Gastroesophageal sphincter (tissue), 4 donors: ENCODE measurements at regions not wholly inside any gene's neighbourhood (a gene's known extent, or its start where the extent isn't known, plus 50 kb on each side); places are given as distances from the start of the nearest gene placed in this dataset.
A peak's percentile ranks its signal among the peaks of the same experiment; 100 is the strongest.

ENCODE experiments used
- ATAC-seq: fragments of 150-250 bp; one replicate; pipeline ENCODE4 v1.9.1; 2016; ENCODE audit warnings: mild to moderate bottlenecking, moderate library complexity
- H3K27ac ChIP-seq, 4 donors: fragments of 200-600 bp; sonication (generic) in 3 of 4; 1 replicate in 3 of 4; 2 replicates in 1 of 4; pipeline ENCODE4 v1.5.1; 2016 to 2019
- H3K27me3 ChIP-seq: fragments of 200-600 bp; sonication (generic); one replicate; pipeline ENCODE4 v1.5.1; 2019
- H3K36me3 ChIP-seq, 2 donors: fragments of 200-600 bp; sonication (generic); one replicate each; pipeline ENCODE4 v1.5.1; 2019; ENCODE audit warnings: control low read depth in 1 of 2
- H3K4me1 ChIP-seq, 3 donors: fragments of 200-600 bp; sonication (generic); 1 replicate in 2 of 3; 2 replicates in 1 of 3; pipeline ENCODE4 v1.5.1; 2016 to 2019; ENCODE audit warnings: control low read depth in 2 of 3
- H3K4me3 ChIP-seq, 2 donors: fragments of 200-600 bp; sonication (generic); one replicate each; pipeline ENCODE4 v1.5.1; 2019; ENCODE audit warnings: mild to moderate bottlenecking in 1 of 2, moderate library complexity in 1 of 2
- H3K9me3 ChIP-seq, 3 donors: fragments of 200-600 bp; sonication (generic); one replicate each; pipeline ENCODE4 v1.5.1; 2017 to 2019; ENCODE audit warnings: control low read depth in 2 of 3
- EP300 ChIP-seq: sonication (generic); formaldehyde crosslinking; IDR thresholded peaks from one replicate; pipeline ENCODE4 v1.6.1; 2017; ENCODE audit warnings: antibody characterized with exemption, mild to moderate bottlenecking
- POLR2A ChIP-seq, 2 donors: fragments of 450-650 bp; IDR thresholded peaks; one replicate each; pipeline ENCODE4 v1.6.1; 2017; ENCODE audit warnings: antibody characterized with exemption in 2 of 2, mild to moderate bottlenecking in 2 of 2, moderate library complexity in 1 of 2
- POLR2AphosphoS5 ChIP-seq: sonication (generic); formaldehyde crosslinking; IDR thresholded peaks from one replicate; pipeline ENCODE4 v1.6.1; 2017; ENCODE audit warnings: antibody characterized with exemption
- WGBS, 2 donors: methylation state at CpG; one replicate each; pipeline ENCODE4 v1.1.5; 2018; ENCODE audit warnings: low coverage in 1 of 2; 5-methylcytosine and 5-hydroxymethylcytosine counted together
- TF ChIP-seq, protein P1 (sequence below), 4 experiments: fragments of 200-600 bp in 2 of 4; fragments of 450-650 bp in 2 of 4; sonication (generic) in 1 of 4; IDR thresholded peaks; one replicate each; pipeline ENCODE4 v1.5.1; 2017 to 2019; ENCODE audit warnings: antibody characterized with exemption in 4 of 4, mild to moderate bottlenecking in 2 of 4, moderate library complexity in 2 of 4

DNA sequence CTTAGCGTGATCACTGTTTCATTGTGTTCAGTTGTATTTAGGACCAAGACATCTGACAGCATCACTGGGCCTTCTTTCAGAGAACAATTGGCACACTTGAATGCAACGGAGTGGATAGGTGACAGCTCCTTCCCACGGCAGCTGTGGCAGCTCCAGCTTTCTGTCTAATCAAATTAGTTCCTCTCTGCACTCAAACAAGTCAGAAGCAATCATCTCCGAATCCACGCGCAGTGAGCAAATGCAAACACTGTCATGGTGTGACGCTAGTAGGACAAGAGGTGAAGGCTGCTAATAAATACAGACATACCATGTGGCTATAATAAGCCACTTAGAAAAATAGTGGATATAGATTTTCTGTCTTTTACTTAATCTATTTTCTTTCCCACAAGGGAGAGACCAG lies 542.4 kb downstream of the ACTR3B start:
- H3K27ac ChIP-seq: no peak overlapping the region
- no peak for ATAC-seq
- WGBS, 2 donors: 20 to 62% methylated on average over 3 to 7 of the region's 7 CpGs
- H3K4me3 ChIP-seq: no peak overlapping the region
- no peaks in the 10 kb centered on the region for H3K36me3 ChIP-seq
- H3K4me1 ChIP-seq: no peaks in the 10 kb centered on the region
- peaks cover 0 to 8% (median 0%) of the 10 kb centered on the region in 3 donors for H3K9me3 ChIP-seq
- no peaks in the 10 kb centered on the region for H3K27me3 ChIP-seq
- TF ChIP-seq POLR2AphosphoS5 (no peak), POLR2A (IDR thresholded peaks at IDR 0.05) (no peak), EP300 (no peak)

DNA sequence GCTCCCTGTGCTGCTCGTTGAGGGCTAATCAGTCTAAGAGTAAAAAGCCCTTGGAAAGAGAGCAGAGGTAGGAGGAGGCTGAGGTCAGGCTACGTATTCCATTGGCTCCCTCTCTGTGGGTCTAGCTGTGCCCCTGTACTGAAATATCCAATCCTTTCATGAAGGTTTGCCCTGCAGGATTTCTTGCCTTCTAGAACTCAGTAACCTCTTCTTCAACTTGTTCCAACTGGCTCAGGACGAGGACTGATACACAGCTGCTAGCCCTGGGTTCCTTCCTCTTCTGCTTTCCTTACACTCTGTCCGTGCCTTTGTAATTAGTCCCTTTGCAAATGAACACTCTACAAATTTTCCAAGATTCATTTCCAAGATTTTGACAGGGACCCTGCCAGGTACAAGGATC lies 560.5 kb downstream of the ACTR3B start:
- H3K9me3 ChIP-seq: peaks cover 0 to 8% (median 0%) of the 10 kb centered on the region in 3 donors
- H3K36me3 ChIP-seq: no peaks in the 10 kb centered on the region
- 9% methylated on average over 4 of the region's 4 CpGs; no CpG with 5 or more reads in 1 of the 2 donors for WGBS, 2 donors

DNA sequence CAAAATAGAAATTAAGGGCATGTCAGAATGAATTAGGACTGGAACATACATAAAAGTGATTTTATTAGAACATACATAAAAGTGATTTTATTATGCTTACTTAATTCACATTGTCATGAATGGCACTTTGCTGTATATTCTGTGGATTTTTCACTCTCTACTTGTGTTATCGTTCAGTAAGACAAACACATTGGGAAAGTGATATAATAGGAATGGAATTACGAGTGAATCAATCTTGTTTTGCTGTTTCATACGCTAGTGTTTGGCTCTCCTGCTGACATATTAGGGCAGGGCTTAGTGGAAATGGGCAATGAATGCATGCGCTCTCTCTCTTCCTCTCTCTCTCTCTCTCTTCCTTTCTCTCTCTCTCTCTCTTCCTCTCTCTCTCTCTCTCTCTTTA lies 561.1 kb downstream of the ACTR3B start:
- TF ChIP-seq POLR2AphosphoS5 (no peak), POLR2A (IDR thresholded peaks at IDR 0.05) (no peak), EP300 (no peak)
- TF ChIP-seq, protein P1, sequence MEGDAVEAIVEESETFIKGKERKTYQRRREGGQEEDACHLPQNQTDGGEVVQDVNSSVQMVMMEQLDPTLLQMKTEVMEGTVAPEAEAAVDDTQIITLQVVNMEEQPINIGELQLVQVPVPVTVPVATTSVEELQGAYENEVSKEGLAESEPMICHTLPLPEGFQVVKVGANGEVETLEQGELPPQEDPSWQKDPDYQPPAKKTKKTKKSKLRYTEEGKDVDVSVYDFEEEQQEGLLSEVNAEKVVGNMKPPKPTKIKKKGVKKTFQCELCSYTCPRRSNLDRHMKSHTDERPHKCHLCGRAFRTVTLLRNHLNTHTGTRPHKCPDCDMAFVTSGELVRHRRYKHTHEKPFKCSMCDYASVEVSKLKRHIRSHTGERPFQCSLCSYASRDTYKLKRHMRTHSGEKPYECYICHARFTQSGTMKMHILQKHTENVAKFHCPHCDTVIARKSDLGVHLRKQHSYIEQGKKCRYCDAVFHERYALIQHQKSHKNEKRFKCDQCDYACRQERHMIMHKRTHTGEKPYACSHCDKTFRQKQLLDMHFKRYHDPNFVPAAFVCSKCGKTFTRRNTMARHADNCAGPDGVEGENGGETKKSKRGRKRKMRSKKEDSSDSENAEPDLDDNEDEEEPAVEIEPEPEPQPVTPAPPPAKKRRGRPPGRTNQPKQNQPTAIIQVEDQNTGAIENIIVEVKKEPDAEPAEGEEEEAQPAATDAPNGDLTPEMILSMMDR (IDR thresholded peaks at IDR 0.05): no peak
- peak; percentile 31 for ATAC-seq
- 32 to 56% methylated on average over 4 of the region's 4 CpGs for WGBS, 2 donors
- H3K27me3 ChIP-seq: no peaks in the 10 kb centered on the region
- no peaks in the 10 kb centered on the region for H3K4me1 ChIP-seq
- H3K27ac ChIP-seq: no peak overlapping the region
- H3K9me3 ChIP-seq: peaks cover 0 to 8% (median 0%) of the 10 kb centered on the region in 3 donors
- no peak overlapping the region for H3K4me3 ChIP-seq
- H3K36me3 ChIP-seq: no peaks in the 10 kb centered on the region

More for the DNA sequence above, 560.5 kb downstream of the ACTR3B start:
- ATAC-seq: no peak
- H3K27me3 ChIP-seq: no peaks in the 10 kb centered on the region
- H3K4me3 ChIP-seq: no peak overlapping the region
- TF ChIP-seq POLR2A (IDR thresholded peaks at IDR 0.05): no peak
- no peak overlapping the region for H3K27ac ChIP-seq
- H3K4me1 ChIP-seq: no peaks in the 10 kb centered on the region

DNA sequence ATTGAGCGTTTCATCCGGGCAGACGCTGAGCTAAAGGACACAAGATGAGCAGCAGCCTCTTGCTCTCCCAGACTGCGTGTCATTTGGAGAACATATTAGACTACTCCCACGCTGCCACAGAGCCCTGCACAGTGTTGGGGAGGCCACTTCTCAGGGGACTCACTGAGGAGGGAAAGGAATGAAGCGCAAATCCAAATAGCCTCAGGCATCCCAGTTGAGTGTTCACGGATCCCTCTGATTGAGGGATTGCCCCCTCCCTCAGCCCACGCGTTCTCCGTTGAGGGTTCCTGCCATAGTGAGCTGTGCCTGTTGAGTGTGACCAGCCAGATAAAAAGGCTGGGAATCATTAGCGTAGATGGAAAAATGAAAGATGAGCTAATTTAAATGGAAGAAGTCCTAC lies 563.4 kb downstream of the ACTR3B start:
- no peak for ATAC-seq
- Histone ChIP-seq H3K4me3 (no peak overlapping the region), H3K27me3 (no peaks in the 10 kb centered on the region), H3K27ac (no peak overlapping the region), H3K36me3 (no peaks in the 10 kb centered on the region), H3K4me1 (no peaks in the 10 kb centered on the region), H3K9me3 (peaks cover 0 to 5% (median 0%) of the 10 kb centered on the region in 3 donors)
- no peak for TF ChIP-seq POLR2AphosphoS5
- TF ChIP-seq, protein P1 (IDR thresholded peaks at IDR 0.05): no peak
- no peak for TF ChIP-seq POLR2A (IDR thresholded peaks at IDR 0.05)
- no peak for TF ChIP-seq EP300
- 70% methylated on average over 8 of the region's 11 CpGs; no CpG with 5 or more reads in 1 of the 2 donors for WGBS, 2 donors

DNA sequence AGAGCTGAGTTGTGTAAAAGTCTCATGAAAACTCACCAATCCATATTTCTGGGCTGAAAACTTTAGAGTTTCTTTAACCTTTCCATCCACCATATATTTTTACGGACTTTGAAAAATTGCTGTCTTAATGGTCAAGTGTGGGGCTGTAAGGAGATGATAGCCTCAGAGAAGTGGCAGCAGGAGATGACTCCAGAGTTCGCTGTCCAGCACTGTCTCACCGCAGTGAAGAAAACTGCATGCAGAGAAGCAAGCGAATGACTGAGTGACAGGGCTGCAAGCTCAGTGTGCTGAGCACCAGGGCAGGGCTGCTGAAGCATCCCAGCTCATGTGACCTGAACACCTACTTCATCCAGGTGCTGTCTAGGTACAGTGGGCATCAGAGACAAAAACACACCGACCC lies 564.5 kb downstream of the ACTR3B start:
- H3K27me3 ChIP-seq: no peaks in the 10 kb centered on the region
- 60 to 75% methylated on average over 1 to 2 of the region's 5 CpGs for WGBS, 2 donors
- H3K4me1 ChIP-seq: no peaks in the 10 kb centered on the region
- no peak for ATAC-seq
- H3K4me3 ChIP-seq: no peak overlapping the region
- H3K36me3 ChIP-seq: no peaks in the 10 kb centered on the region
- no peaks in the 10 kb centered on the region for H3K9me3 ChIP-seq
- TF ChIP-seq EP300: no peak
- no peak overlapping the region for H3K27ac ChIP-seq

DNA sequence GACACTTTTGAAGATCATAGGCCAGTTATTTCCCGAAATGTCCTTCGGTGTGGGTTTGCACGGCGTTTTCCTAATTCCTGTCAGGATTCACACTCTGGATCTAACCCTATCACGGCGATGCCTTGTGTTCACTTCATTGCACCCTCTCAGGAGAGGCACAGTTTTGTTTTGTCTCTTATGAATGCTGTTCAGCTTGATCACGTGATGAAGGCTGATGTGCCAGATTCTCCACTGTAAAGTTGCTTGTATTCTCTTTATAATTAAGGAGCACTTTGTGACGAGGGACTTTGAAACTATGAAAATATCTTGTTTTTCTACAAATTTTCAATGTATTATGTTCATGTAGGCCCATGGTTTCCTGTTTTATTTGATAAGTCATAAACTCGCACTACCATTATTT lies 568.1 kb downstream of the ACTR3B start:
- Histone ChIP-seq H3K4me1 (no peaks in the 10 kb centered on the region), H3K4me3 (no peak overlapping the region), H3K36me3 (no peaks in the 10 kb centered on the region), H3K9me3 (peaks cover 0 to 10% (median 0%) of the 10 kb centered on the region in 3 donors), H3K27ac (no peak overlapping the region), H3K27me3 (peaks cover 5% of the 10 kb centered on the region)
- WGBS, 2 donors: 86 to 87% methylated on average over 4 to 7 of the region's 9 CpGs
- no peak for ATAC-seq
- no peak for TF ChIP-seq POLR2AphosphoS5
- TF ChIP-seq, protein P1 (IDR thresholded peaks at IDR 0.05): no peak
- no peak for TF ChIP-seq POLR2A (IDR thresholded peaks at IDR 0.05)
- no peak for TF ChIP-seq EP300
